CD4-positive, alpha-beta T cell treated with Interleukin-10 for 1 hour (primary cell): ENCODE measurements at regions not wholly inside any gene's neighbourhood (a gene's known extent, or its start where the extent isn't known, plus 50 kb on each side); places are given as distances from the start of the nearest gene placed in this dataset.
"Not testable (repeated sequence)": the region's sequence is repeated elsewhere in the genome, so short reads cannot be mapped to it uniquely, and the experiment has no call there.

Experiments
- DNase-seq: peaks from one replicate; pipeline ENCODE4 v3.0.0-alpha.2; 2020

DNA sequence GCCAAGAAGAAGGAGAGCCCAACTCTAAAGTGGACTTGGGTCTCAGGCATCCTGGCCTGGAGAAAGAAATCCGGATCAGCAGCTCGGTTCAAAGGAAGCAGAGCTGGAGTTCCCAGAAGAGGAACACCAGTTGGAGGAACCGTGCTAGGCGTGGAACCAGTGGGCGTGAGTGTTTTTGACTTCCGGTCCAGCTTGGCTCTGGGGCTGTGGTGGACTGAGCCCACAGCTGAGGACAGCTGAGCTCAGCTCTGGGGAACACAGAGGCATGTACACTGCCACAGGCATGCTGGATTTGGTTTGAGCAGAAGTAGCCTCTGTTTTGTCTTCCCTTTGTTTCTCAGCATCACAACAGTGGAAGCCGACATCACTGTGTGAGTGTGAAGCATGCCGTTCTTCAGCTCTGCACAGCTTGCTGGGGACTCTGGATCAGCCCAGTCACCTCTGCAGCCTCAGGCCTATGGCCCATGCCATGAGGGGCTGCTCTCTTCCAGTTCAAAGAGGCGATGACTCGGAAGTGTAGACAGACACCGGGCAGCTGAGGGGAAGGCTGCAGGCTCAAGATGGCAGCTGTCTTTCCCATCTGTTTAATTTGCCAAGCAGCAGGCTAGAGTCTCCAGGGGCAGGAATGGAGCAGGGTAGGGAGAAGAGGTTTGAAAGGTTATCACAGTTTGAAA is 185.8 kb upstream of the UBE3A start:
- DNase-seq = no peak

DNA sequence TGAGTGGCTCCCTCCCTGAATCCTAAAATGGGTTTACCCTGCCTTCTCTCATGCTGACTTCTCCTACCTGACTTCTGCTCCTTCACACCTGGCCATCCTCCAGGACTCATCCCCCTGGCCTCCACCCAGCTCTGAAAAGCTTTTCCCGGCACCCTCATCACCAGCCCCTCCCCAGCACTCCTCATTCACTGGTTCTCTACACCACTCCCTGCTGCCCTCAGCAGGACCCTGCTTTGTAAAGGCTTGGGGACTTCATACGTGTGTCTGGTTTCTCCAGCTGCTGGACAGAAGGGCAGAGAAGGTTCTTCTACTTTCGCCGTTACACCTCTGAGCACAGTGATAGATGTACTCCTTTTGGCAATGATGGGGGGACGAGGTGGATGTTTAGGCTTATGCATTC is 184.9 kb upstream of the UBE3A start:
- no peak for DNase-seq

DNA sequence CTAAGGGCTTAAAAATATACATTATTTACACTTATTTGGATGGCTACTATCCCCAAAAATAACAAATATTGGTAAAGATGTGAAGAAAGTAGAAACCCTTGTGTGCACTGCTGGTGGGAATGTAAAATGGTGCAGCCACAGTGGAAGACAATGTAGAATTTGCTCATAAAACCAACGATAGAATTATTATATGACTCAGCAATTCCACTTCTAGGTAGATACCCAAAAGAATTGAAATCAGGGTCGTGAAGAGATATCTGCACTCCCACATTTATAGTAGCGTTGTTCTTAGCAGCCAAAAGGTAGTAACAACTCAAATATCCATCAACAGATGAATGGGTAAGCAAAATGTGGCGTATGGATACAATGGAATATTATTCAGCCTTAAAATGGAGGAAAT is 181.6 kb upstream of the UBE3A start:
- DNase-seq = no peak

DNA sequence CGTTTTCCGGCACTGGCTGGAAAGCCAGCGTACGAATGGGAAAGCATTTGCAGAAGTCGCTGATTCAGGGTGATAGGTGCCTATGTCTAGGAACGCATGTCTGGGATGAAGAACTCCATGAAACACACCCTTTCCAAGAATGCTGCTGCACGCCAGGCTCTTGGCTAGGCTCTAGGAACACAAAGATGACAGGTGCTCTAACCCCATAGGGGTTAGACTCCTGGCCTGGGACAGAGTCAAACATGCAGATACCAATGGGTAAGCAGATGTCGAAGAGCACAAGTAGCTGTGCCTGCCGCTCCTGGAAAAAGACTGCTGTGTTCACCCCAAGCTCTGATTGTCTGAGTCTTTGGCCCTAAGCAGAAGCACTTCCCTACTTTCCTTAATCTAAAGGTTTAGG is 180.9 kb upstream of the UBE3A start:
- no peak for DNase-seq

DNA sequence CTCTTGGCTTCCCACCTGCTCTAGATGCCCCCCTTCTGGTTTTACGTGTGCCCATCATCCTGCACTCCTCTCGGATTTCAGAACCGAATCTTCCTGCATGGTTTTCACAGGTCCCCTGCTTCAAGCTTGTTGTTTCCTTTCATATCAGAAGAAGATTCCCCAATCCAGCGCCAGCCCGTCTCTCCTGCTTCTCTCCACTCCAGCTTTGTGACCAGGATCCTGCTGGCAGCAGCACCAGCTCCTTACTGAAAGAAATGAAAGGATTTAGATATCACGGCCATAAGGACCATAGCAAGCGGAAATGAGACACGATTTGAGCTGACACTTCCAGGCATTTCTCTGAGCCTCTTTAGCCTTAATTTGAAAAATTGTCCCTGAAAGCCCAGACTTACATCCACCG is 180.3 kb upstream of the UBE3A start:
- DNase-seq = no peak

DNA sequence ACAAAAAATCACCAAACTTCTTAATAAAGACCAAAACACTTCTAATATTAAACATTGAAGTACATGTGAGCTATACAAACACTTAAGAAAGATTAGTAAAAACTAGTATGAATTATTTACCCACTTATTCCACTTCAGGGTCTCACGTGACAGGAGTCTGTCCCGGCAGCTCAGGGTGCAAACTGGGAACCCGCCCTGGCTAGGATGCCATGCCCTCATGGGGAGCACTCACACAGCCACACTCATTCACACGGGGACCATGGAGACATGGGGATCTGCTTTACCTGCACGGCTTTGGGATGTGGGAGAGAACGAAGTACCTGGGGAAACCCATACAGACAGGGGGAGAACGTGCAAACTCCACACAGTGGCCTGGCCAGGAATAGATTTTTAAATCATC is 179.3 kb upstream of the UBE3A start:
- no peak for DNase-seq

DNA sequence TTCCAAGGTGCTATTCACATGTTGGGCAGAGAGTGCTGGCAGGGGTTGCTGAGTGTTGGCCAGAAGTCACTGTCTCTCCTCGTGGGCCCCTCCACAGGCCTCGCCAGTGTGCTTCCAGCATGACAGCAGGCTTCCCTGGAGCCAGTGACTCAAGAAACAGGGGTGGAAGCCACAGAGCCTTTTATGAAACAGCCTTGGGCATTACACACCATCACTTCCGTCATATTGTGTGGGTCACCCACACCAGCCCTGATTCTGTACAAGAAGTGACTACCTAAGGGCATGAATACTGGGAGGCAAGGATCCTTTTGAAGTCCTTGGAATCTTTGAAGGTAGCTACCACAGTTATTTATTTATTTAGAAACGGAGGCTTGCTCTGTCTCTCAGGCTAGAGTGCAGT is 177.6 kb upstream of the UBE3A start:
- no peak for DNase-seq

DNA sequence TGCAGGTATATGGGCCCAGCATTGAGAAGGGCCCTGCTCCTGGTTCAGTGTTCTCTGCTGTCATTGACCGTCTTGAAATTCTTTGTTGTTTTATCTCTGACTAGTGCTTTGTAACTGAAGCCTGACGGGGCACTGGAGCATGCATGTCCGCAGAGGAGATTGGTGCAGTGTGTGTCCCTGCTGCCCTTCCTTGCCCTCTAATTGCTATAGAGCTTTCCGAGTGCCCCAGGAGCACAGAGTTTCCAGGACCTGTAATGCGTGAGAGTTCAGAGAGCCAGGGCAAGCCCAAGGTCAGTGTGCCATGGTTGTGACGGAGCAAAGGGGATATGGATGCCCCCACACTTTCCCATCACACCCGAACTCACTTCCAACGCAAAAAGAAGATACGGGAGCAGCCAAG is 174.3 kb upstream of the UBE3A start:
- no peak for DNase-seq

DNA sequence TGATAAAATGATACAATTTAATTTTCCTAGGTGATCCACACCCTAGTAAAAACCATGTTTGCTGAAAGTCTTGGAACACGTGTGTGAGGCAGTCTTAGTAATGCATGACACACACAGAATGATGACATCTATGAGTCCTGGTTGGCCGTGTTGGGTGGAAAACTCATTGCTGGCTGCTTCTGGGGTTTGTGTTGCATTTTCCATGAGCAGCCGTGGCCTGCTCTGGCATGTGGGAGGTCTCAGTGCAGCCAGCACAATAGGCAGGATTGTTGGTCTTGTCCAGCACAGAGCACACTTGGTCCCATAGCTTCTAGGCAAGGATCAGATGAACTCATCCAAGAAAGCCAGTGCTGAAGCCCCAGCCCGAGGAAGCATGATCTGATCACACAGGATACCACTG is 172.8 kb upstream of the UBE3A start:
- DNase-seq = no peak

DNA sequence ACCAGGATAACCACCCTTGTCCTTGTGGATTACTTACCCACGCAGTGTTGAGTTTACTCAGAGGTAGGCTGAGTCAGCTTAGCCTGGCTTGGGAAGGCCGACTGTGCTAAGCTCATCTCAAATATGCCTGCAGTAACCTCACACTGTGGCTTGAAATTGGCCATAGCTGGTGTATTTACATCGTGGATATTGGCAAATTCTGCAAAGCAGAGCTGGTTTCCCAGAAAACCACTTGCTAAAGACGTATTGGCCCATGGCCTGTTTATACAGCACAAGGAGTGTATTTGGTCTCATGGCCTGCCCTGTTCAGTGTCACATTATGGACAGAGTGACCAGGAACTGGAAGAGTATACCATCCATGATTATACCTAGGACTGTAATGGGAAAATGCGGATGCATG is 170.5 kb upstream of the UBE3A start:
- no peak for DNase-seq

DNA sequence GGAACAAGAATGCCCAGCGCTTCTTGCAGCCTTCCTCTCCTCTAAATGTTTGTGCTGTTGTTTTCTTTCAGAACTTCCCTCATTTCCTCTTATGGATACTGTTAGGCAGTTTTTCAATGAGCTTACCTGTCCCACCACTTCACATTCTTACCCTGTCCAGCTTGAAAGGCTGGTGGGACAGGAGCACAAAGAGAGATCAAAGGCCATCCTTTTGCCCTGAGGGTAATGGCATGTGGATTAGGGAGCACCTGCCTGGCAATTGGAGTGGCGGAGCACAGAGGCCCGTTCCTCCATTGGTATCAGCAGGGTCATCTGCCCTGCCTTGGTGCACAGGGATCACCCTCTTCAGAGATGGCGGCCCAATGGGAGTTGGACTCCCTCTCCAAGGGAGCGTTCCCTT is 170.1 kb upstream of the UBE3A start:
- DNase-seq = no peak

DNA sequence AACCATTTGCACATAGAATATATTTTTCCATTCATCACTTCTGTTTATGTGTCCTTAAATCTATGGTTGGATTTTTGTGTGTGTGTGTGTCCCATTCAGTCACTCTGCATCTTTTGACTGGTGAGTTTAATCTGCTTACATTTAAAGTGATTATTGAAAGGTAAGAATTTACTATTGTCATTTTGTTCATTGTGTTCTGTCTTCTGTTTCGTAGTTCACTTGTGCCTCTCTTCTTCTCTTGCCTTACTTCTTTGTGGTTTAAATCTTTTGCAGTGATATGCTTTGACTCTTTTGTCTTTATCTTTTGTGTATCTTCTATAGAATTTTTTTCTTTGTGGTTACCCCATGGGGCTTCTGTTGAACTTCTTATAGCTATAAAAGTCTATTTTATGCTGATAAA is 166.3 kb upstream of the UBE3A start:
- no peak for DNase-seq

DNA sequence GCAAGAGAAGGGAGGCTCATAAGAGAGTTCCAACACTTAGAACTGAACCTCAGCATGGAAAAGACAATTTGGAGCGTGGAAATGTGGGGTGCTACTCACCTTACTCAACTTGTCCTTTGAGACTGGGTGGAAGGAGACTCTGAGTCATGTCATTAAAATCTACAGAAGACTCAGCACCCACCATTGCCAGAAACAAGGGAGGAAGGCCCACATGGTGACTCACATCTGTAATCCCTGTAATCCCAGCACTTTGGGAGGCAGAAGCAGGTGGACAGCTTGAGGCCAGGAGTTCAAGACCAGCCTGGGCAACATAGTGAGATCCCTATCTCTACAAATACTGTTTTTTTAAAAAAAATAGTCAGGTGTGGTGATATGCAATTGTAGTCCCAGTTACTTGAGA is 161.9 kb upstream of the UBE3A start:
- no peak for DNase-seq

DNA sequence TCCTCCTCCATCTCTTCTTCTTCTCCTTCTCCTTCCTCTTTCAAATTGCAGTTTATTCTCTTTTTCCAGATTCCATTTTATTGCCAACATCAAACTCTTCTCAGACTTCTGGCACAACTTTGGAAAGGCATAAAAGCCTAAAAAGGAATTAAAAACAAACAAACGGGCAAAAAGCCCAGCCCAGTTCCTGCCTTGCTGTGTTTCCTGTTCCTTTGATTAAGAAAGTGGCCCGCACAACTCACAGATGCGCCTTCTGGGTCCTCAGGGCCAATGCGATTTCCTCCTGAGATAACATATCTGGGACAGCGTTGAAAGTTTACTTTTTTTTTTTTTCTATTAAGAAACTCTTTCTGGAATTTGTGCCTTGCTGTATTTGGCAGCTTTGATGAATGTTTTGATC is 158.7 kb upstream of the UBE3A start:
- no peak for DNase-seq

DNA sequence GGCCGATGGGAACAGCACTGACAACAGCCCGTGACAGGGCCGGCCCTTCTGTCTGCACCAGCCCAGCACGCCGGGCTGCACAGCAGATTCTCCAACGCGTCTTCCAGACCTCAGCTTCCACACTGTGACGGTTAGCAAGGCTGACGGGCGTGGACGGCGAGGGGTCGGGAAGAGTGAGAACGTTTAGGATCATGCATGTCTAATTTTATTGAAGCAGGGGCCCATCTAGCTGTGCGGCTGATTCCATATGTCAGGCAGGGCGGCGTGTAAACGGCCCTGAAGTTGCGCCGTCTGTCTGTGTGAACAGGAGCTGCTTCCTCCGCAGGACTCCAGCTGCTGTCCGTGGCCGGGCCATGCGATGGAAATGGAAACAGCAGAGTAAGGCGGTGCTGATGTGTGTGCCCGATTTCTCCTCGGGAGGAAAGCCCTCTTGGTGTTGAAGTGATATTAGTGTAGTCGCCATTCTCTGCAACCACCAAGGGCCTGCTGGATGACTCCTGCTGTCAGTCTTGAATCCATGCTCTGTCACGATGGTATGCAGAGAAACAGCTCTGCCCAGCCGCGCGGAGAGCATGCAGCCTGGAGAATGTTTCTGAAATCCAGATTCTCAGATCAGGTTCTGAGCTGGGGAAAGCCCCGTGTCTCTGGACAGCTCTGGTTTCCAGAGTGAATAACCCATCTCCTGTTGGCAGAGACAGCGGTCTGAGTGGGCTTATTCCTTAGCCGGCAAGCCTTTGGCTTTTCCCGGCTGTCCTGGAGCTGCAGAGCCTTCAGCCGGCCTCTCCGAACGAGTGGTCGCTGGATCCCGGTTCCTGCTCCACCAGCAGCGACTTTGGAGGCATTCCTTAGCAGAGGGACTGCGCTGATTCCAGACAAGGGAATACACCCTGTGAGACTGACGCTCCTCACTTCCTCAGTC is 158.1 kb upstream of the UBE3A start:
- no peak for DNase-seq

DNA sequence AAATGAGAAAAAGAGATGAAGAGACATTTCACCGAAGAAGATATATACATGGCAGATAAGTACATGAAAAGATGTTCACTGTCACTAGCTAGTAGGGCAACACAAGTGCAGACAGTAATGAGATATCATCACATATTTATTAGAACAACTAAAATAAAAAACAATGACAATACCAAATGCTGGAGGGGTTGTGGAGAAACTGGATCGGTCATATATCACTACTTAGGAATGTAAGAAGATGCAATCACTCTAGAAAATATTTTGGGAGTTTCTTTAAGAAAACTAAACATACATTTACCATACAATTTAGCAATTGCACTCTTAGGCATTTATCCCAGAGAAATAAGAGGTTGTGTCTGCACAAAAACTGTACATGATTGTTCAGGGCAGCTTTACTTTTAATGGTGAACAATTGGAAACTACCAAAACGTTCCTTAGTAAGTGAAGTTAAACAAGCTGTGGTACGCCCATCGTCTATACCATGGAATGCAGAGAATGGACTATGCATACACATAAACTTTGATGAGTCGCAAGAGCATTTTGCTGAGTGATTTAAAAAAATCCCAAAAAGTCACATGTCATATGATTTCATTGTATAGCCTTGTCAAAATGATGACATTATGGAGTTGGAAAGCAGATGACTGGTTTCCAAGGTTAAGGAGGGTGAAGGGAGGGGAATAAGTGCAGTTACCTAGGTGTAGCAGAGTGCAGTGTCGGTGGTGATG is 149.0 kb upstream of the UBE3A start:
- no peak for DNase-seq

DNA sequence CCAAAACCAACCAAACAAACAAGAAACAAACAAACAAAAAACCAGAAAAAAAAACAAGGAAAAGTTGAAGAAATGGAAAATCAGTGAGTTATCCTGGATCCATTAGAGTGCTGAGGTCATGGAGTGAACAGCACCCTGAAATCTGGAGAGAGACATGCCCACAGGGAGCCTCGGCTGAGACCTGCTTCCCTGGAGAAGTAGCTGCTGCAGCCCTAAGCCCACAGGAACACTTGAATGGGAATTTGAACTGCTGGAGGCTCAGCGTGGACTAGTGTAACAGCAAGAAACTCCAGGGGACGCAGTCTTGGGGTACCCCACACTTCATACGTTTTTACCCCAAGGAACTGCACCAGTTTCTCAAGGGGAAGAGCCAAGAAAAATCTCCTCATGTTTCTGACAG is 144.1 kb upstream of the UBE3A start:
- no peak for DNase-seq

DNA sequence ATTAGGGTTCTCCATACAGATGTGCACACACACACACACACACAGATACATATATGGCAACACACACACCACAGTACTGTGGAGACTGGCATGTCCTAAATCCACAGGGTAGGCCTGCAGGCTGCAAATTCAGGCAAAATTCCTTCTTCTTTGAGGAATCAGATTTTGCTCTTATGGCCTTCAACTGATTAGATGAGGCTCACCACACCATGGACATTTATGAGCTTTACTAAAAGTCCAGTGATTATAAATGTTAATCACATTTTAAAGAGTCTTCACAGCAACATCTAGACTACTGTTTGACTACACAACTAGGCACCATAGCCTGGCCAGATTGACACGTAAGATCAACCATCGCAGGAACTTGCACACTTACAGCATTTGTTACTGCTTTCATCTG is 140.3 kb upstream of the UBE3A start:
- no peak for DNase-seq

DNA sequence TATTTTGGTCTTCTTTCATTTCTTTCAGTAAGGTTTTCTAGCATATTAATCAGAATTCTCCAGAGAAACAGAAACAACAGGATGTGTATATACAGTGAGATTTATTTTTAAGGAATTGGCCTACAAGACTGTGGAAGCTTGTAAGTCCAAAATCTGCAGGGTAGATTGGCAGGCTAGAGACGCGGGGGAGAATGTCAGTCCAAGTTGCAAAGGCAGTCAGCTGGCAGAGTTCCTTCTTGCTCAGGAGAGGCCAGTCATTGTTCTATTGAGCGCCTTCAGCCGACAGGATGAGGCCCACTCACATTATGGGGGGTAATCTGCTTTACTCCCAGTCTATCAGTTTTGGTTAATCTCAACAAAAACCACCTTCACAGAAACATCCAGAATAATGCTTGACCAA is 133.4 kb upstream of the UBE3A start:
- DNase-seq = no peak

DNA sequence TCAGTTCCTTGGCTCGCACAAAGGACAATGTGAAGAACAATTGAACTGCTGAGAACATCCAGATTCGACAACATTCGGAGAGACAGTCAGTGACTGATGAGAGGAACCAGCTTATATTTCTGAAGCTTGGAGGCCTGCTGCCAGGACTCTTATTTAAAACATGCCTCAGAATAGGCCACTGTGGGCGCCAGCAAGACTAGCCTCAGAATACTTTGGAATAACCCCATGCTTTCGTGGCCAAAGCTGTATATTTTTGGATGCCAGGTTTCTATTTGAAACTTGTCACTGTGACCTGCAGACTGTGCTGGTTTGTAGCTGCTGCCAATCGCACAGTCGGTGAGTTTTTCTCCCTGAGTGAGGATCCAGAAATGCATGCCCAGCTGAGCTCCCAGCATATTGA is 129.9 kb upstream of the UBE3A start:
- no peak for DNase-seq

DNA sequence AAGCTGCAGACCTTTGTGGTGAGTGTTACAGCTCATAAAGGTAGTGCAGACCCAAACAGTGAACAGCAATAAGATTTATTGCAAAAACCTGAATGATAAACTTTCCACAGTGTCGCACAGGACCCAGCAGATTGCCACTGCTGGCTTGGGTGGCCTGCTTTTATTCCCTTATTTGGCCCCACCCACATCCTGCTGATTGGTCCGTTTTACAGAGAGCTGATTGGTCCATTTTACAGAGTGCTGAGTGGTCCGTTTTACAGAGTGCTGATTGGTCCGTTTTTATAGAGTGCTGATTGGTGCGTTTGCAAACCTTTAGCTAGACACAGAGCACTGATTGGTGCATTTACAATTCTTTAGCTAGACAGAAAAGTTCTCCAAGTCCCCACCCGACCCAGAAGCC is 127.7 kb upstream of the UBE3A start:
- DNase-seq = not testable (repeated sequence)

DNA sequence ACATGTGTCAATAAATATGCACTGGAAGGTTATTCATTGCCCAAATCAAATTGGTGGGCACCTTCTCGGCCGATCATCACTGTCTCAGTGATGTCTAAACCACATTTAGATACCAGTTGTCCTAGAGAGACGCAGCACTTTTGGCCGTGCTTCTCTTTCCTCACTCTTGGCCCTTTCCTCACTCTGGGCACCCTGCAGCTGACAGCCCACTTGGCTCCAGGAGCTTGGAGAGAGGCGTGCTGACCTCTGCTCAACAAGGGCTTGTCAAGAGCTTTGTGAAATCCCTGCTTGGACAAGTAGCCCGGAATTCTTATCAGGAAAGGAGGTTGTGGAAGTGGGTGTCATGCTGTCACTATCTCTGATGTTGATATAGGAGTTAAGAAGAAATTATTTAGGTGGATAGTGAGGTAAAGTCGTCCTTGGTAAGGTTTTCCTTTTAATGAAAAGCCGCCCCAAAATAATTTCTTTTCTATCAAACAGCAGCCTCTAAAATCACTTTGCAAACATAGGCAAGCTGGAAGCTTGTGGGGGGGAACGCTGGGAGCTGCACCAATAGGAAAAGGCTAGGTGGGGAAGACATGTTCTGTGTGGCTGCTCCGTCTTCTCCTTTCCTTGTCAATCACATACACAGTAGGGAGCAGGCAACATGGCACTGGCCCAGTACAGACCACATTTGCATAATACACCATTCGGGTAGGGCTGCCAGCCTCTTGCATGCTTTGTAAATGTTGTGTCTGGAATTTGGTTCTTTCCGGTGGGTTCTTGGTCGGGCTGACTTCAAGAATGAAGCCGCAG is 126.8 kb upstream of the UBE3A start:
- no peak for DNase-seq

DNA sequence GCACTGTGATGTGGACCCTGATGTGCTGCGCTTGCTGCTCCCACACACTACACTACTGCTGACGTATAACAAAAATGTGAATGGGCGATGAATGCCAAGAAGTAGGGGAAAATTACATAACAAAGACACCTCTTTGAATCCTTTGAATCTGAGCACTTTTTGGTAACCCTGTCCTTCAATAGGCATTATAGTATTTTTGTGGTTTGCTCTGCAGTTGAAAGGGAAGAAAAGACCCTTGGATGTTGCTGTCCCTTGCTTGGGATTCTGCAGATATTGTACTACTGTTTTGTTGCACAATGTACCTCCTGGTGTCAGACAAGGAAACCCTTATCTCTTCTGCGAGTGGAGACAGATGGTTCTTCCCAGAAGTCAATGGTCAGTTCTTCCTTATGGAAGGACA is 124.8 kb upstream of the UBE3A start:
- DNase-seq = no peak
